ENCODE measurements at regions not wholly inside any gene's neighbourhood (a gene's known extent, or its start where the extent isn't known, plus 50 kb on each side); places are given as distances from the start of the nearest gene placed in this dataset.

DNA sequence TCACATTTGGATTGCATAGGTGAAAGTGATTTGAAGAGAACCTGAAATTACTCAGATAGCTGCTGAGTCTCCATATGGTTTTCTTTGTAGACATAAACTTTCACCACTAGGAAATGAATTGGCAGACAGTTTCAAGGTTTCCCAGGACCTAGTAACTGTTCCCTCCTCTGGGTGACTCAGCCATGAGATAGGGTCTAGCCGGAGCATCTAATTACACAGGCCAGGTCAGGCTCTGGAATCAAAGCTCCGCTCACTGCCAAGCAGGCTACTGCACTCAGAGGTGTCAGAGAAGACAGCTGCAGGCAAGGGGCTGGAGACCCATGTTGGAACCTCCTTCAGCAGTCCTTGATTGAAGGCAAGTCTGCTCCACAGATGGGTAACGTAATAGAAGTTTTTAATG lies 429.2 kb downstream of the TNS1 start:
- POLR2A ChIA-PET, result no interaction called here
- CTCF ChIA-PET, result interaction anchor here (1.2 to 1.7 kb wide), 2 partner anchors 11 to 26 kb away, joined by 3 to 5 read pairs; no protein-coding TSS in a partner anchor
- no peak for TF ChIP-seq CTCF (IDR thresholded peaks at IDR 0.05; ENCODE audit: control extremely low read depth, extremely low read depth, low read depth, missing control alignments)
- no peak for DNase-seq (ENCODE audit: extremely low spot score)

GRCh38 chr2:217570394-217570793 lies 432.4 kb downstream of the TNS1 start:
- no peak for TF ChIP-seq CTCF (IDR thresholded peaks at IDR 0.05; ENCODE audit: control extremely low read depth, extremely low read depth, low read depth, missing control alignments)
- ChIA-PET CTCF (no interaction called here), POLR2A (no interaction called here)
- DNase-seq (ENCODE audit: extremely low spot score), result no peak

GRCh38 chr2:217568289-217568971 lies 434.4 kb downstream of the TNS1 start:
- no peak for TF ChIP-seq CTCF (IDR thresholded peaks at IDR 0.05; ENCODE audit: control extremely low read depth, extremely low read depth, low read depth, missing control alignments)
- CTCF ChIA-PET, result no interaction called here

GRCh38 chr2:217563565-217563964 lies 439.2 kb downstream of the TNS1 start:
- no peak for TF ChIP-seq CTCF (IDR thresholded peaks at IDR 0.05; ENCODE audit: control extremely low read depth, extremely low read depth, low read depth, missing control alignments)
- ChIA-PET POLR2A (no interaction called here), CTCF (interaction anchor here (1.2 to 1.9 kb wide), 3 partner anchors 9 to 865 kb away, joined by 3 to 5 read pairs (median 3); no protein-coding TSS in a partner anchor)
- DNase-seq (ENCODE audit: extremely low spot score), result no peak

More at GRCh38 chr2:217568289-217568971, 434.4 kb downstream of the TNS1 start:
- POLR2A ChIA-PET, result no interaction called here
- DNase-seq (ENCODE audit: extremely low spot score), result no peak

DNA sequence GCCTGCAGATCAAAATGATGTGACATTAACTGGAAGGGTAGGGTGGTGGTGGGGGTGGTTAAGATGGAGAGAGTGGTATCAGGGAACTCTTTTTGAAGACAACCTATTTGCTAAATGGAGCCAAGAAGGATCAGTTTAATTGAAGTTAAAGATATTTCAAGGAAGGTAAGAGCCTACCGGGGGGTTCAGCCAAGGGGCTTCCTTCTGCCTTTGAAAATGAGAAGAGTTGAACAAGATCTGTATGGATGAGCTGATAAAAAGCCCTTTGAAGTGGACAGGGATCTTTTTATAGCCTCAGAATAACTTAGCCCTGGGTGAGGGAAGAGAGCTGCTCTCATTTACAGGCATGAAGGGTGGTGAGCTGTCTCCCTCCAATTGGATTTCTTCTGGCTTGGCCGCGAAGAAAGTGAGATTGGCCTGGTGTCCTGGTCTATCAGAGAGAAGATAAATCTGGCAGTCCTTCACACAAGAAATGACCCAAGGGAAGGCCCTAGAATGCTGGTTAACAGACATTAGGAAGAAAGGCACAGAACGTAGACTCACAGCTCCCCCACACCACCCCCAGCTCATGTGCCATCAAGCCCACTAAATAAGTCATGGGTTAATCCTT lies 439.8 kb downstream of the TNS1 start:
- DNase-seq (ENCODE audit: extremely low spot score), result no peak
- no peak for TF ChIP-seq CTCF (IDR thresholded peaks at IDR 0.05; ENCODE audit: control extremely low read depth, extremely low read depth, low read depth, missing control alignments)
- ChIA-PET CTCF (interaction anchor here (1.2 to 1.9 kb wide), 3 partner anchors 10 to 865 kb away, joined by 3 to 5 read pairs (median 3); no protein-coding TSS in a partner anchor), POLR2A (no interaction called here)

DNA sequence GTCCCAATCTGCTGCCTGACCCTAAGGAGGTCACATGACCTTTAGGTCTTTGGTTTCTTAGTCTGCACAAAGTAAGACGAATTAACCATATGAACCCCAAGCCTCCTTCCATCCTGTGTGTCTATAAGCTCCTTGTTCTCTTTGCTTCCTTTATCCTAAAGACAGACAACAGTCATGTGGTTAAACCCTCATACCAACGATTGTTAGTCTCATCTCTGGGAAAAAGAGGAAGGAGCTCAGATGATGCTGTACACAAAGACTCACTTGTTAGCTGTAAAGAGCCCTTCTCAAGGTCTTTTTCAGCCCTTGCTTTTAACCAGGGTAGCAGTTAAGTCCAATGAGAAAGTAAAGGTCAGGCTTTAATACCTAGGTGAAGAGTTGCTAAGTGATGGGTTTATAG lies 443.7 kb downstream of the TNS1 start:
- ChIA-PET POLR2A (no interaction called here), CTCF (interaction anchor here (1.4 kb wide), 1 partner anchor 14 kb away, joined by 3 read pairs; no protein-coding TSS in a partner anchor)
- DNase-seq (ENCODE audit: extremely low spot score), result no peak
- TF ChIP-seq CTCF (IDR thresholded peaks at IDR 0.05; ENCODE audit: control extremely low read depth, extremely low read depth, low read depth, missing control alignments), result no peak

Measured in GM10248 (cell line).